Mucosa of rectum (tissue), 2 donors: ENCODE measurements at regions not wholly inside any gene's neighbourhood (a gene's known extent, or its start where the extent isn't known, plus 50 kb on each side); places are given as distances from the start of the nearest gene placed in this dataset.
"Not testable (repeated sequence)": the region's sequence is repeated elsewhere in the genome, so short reads cannot be mapped to it uniquely, and the experiment has no call there.

ENCODE experiments used
- H3K27ac ChIP-seq, 2 donors: one replicate each; pipeline ENCODE4 v1.7.0; 2013; ENCODE audit warnings: inconsistent platforms in 2 of 2, low read depth in 2 of 2, low read length in 2 of 2
- H3K27me3 ChIP-seq, 2 donors: one replicate each; pipeline ENCODE4 v1.7.0; 2013; ENCODE audit warnings: low read length in 2 of 2; ENCODE audit not compliant: control insufficient read depth in 2 of 2, insufficient read depth in 2 of 2
- H3K36me3 ChIP-seq, 2 donors: one replicate each; pipeline ENCODE4 v1.7.0; 2013; ENCODE audit warnings: low read length in 2 of 2; ENCODE audit not compliant: control insufficient read depth in 2 of 2, insufficient read depth in 2 of 2
- H3K4me1 ChIP-seq, 2 donors: one replicate each; pipeline ENCODE4 v1.7.0; 2013; ENCODE audit warnings: low read length in 2 of 2, mild to moderate bottlenecking in 1 of 2; ENCODE audit not compliant: control insufficient read depth in 2 of 2, insufficient read depth in 2 of 2
- H3K4me3 ChIP-seq, 2 donors: one replicate each; pipeline ENCODE4 v1.7.0; 2013; ENCODE audit warnings: low read length in 2 of 2
- H3K9ac ChIP-seq, 2 donors: one replicate each; pipeline ENCODE4 v1.7.0; 2013; ENCODE audit warnings: low read length in 2 of 2, low read depth in 1 of 2, mild to moderate bottlenecking in 1 of 2
- H3K9me3 ChIP-seq, 2 donors: one replicate each; pipeline ENCODE4 v1.7.0; 2013; ENCODE audit warnings: low read length in 2 of 2; ENCODE audit not compliant: control insufficient read depth in 2 of 2
- donor health status: healthy.
- donor health status: Normal muscosa, but diverticular disease.

DNA sequence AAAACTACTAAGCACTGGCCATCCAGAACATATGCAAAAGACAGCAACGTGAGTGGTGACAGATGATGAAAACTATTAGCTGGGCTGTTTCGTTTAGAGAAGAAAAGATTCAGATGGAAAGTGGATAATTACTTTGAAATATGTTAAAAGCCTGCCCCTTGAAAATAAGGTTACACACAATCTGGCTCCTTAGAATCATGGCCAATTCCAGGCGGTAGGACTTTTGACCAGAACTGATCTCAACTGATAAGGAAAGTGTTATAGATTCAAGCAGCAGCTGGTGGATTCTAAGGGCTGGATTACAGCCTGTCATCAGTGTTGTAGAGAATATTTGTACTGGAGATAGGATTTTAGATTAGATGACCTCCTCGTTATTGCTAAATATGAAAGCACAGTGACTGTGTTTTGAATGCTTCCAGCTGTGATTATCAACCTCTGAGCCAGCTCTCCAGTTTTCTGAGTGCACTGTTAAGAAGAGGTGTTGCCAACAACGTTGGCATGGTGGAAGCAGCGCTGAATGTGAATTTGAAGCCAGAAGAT, 75.1 kb downstream of the KBTBD2 start:
- not testable (repeated sequence) for H3K9me3 ChIP-seq, H3K27me3 ChIP-seq, H3K4me1 ChIP-seq, H3K36me3 ChIP-seq, H3K4me3 ChIP-seq, H3K27ac ChIP-seq, H3K9ac ChIP-seq

DNA sequence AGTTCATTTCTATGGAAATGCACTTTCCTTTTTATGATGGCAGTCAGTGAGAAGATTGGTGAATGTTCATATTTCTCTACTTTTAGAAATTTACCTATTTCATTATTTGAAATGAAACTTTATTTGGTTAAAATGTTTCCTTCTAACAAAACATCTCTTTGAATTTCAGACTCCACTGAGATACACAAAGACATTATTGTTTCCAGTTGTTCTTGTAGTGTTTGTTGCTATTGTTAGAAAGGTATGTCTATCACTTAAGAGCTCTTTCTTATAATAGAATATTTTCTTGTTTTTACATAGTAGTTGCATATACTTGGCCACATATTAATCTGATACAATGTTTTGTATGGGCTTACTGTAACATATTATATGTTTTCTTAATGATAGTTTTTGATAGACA, 76.8 kb downstream of the KBTBD2 start:
- not testable (repeated sequence) for H3K9me3 ChIP-seq, H3K9ac ChIP-seq, H3K4me1 ChIP-seq, H3K27me3 ChIP-seq, H3K36me3 ChIP-seq, H3K27ac ChIP-seq, H3K4me3 ChIP-seq

DNA sequence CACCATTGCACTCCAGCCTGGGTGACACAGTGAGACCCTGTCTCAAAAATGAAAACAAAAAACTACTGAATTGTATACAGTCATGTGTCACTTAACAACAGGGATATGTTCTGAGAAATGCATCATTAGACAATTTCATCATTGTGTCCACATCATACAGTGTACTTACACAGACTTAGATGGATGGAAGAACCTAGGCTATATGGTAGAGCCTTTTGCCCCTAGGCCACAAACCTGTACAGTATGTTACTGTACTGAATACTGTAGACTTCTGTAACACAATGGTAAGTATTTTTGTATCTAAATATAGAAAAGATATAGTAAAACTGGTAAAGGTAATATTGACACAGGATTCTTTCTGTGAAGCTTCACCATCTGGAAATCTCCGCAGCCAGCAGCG, 81.7 kb downstream of the KBTBD2 start:
- no peaks in the 10 kb centered on the region for H3K27me3 ChIP-seq
- no peak overlapping the region for H3K4me3 ChIP-seq
- H3K4me1 ChIP-seq = no peaks in the 10 kb centered on the region
- no peak overlapping the region for H3K9ac ChIP-seq
- H3K27ac ChIP-seq = no peak overlapping the region
- no peaks in the 10 kb centered on the region for H3K36me3 ChIP-seq
- no peaks in the 10 kb centered on the region for H3K9me3 ChIP-seq

DNA sequence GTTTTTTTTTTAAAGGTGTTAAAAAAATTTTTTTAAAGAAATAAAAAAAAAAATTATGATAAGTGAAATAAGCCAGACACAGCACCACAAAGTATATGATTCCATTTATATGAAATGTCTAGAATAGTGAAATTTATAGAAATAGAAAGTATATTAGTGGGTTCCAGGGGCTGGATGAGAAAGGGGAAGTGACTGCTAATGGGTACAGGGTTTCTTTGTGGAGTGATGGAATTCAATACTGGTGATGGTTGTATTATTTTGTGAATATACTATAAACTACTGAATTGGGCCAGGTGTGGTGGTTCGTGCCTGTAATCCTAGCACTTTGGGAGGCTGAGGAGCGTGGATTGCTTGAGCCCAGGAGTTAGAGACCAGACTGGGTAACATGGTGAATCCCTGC, 82.2 kb downstream of the KBTBD2 start:
- H3K4me1 ChIP-seq = no peaks in the 10 kb centered on the region
- no peaks in the 10 kb centered on the region for H3K27me3 ChIP-seq
- no peaks in the 10 kb centered on the region for H3K9me3 ChIP-seq
- H3K9ac ChIP-seq = no peak overlapping the region
- no peaks in the 10 kb centered on the region for H3K36me3 ChIP-seq
- no peak overlapping the region for H3K27ac ChIP-seq
- no peak overlapping the region for H3K4me3 ChIP-seq

DNA sequence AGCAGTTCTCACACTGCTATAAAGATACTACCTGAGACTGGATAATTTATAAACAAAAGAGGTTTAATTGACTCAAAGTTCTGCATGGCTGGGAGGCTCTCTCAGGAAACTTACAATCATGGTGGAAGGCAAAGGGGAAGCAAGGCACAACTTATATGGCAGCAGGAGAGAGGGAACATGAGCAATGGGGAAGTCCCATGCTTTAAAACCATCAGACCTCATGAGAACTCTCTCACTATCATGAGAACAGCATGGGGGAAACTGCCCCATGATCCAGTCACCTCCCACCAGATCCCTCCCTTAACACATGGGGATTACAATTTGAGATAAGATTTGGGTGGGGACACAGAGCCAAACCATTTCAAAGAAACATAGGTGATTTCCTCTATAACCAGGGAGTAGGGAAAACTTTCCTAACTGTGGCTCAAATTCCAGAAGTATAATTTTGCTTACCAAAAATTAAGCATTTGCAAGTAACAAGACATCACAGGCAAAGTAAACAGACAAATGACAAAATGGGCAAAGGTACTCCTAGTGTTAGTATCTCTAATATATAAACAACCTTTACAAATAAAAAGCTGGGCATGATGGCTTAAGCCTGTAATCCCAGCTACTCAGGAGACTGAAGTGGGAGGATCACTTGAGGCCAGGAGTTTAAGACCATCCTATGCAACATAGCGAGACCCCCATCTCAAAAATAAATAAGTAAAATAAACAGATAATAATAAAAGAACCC, 88.0 kb downstream of the KBTBD2 start:
- H3K9me3 ChIP-seq = no peaks in the 10 kb centered on the region
- no peak overlapping the region for H3K27ac ChIP-seq
- no peak overlapping the region for H3K9ac ChIP-seq
- no peaks in the 10 kb centered on the region for H3K4me1 ChIP-seq
- no peak overlapping the region for H3K4me3 ChIP-seq
- H3K36me3 ChIP-seq = no peaks in the 10 kb centered on the region
- H3K27me3 ChIP-seq = no peaks in the 10 kb centered on the region

DNA sequence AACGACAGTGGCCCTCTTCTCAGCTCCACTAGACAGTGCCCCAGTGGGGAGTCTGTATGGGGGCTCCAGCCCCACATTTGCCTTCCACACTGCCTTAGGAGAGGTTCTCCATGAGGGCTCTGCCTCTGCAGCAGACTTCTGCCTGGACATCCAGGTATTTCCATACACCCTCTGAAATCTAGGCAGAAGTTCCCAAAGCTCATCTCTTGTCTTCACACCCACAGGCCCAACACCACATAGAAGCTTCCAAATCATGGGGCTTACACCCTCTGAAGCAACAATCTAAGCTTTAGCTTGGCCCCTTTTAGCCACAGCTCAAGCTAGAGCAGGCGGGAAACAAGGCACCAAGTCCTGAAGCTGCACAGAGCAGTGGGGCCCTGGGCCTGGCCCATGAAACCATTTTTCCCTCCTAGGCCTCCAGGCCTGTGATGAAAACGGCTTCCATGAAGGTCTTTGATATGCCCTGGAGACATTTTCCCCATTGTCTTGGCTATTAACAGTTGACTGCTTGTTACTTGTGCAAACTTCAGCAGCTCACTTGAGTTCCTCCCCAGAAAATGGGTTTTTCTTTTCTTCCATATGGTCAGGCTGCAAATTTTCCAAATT, 89.2 kb downstream of the KBTBD2 start:
- Histone ChIP-seq H3K4me1 (no peaks in the 10 kb centered on the region), H3K36me3 (no peaks in the 10 kb centered on the region), H3K9ac (no peak overlapping the region), H3K9me3 (no peaks in the 10 kb centered on the region), H3K27ac (no peak overlapping the region), H3K27me3 (no peaks in the 10 kb centered on the region), H3K4me3 (no peak overlapping the region)

DNA sequence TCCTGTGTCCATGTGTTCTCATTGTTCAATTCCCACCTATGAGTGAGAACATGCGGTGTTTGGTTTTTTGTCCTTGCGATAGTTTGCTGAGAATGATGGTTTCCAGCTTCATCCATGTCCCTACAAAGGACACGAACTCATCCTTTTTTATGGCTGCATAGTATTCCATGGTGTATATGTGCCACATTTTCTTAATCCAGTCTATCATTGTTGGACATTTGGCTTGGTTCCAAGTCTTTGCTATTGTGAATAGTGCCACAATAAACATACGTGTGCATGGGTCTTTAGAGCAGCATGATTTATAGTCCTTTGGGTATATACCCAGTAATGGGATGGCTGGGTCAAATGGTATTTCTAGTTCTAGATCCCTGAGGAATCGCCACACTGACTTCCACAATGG, 98.5 kb downstream of the KBTBD2 start:
- not testable (repeated sequence) for H3K4me1 ChIP-seq, H3K27ac ChIP-seq, H3K9ac ChIP-seq, H3K9me3 ChIP-seq, H3K4me3 ChIP-seq, H3K36me3 ChIP-seq, H3K27me3 ChIP-seq

DNA sequence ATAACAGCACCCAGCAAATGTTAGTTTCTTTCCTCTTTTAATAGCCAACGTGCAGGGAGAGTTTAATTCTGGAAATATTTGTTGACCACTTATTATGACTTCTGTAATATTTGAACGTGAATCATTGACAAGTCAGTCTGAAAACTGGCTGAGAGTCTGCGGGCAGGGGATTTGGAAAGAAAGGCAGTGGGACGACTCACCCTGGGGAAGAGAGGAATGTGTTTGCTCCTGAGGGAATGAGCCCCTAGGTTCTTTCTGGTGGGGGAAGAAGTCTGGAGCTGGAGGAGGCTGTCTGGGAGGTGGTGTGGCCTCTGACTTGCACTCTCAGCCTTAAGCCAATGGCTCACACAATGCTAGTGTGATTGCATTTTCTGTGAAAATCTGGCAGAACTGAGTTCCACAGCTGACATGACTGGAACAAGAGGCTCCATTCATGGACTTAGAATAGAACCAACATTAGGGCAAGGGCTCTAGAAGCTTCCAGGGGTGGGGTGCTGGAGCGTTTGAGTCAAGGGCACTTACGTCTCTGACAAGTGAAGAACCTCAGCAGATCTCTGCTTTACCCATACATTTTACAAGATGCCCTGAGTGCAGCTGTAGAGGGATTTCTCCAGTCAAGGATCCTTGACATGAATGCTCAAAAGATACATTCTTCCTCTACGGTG, 100.7 kb downstream of the KBTBD2 start:
- H3K36me3 ChIP-seq, H3K9me3 ChIP-seq, H3K4me3 ChIP-seq, H3K9ac ChIP-seq, H3K27me3 ChIP-seq, H3K27ac ChIP-seq, H3K4me1 ChIP-seq: not testable (repeated sequence)

DNA sequence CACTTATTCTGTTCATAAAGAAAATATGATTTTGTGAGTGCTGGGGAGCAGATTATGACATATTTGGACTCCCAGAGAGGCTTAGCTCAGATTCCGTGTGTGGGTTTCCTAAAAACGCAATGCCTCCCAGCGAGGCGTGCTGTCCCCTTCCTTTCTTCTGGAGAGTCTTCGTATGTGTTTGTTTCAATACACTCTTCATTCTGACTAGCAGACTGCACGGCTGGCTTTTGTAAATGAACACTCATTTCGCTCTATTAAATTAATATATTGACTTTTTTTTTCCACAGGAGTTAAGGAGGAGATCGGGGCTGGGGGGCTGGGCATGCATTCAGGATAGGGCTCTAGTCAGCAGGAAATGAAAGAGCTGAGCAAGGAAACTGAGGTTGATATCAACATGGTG, 102.3 kb downstream of the KBTBD2 start:
- H3K36me3 ChIP-seq, H3K9me3 ChIP-seq, H3K27me3 ChIP-seq, H3K4me3 ChIP-seq, H3K4me1 ChIP-seq, H3K9ac ChIP-seq, H3K27ac ChIP-seq: not testable (repeated sequence)

DNA sequence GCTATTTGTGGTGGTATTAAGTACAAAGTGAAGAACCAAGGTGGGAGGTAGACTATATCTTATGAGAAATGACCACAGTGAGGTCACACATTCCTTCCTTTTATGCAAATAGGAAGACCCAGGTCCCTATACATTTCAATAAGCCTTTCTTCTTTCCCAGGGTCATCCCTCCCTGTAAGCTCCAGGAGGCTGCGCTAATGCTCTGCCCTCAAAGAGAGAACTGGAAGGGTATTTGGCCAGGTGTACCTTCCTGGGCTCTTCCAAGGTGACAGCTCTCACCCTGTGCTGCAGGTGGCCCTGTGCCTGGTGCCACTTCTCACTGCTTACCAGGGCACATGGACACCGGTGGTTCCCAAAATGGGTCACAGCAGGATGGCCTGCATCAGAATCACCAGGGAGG, 103.4 kb downstream of the KBTBD2 start:
- not testable (repeated sequence) for H3K4me1 ChIP-seq, H3K27ac ChIP-seq, H3K4me3 ChIP-seq, H3K36me3 ChIP-seq, H3K27me3 ChIP-seq, H3K9ac ChIP-seq, H3K9me3 ChIP-seq
